Cortex of kidney (tissue), 1 donor: ENCODE measurements at regions not wholly inside any gene's neighbourhood (a gene's known extent, or its start where the extent isn't known, plus 50 kb on each side); places are given as distances from the start of the nearest gene placed in this dataset.
A peak's percentile ranks its signal among the peaks of the same experiment; 100 is the strongest.
"Not testable (repeated sequence)": the region's sequence is repeated elsewhere in the genome, so short reads cannot be mapped to it uniquely, and the experiment has no call there.

Experiments
- DNase-seq: peaks from one replicate; lab custom pipeline; 2025; lab: John Stamatoyannopoulos, UW

DNA sequence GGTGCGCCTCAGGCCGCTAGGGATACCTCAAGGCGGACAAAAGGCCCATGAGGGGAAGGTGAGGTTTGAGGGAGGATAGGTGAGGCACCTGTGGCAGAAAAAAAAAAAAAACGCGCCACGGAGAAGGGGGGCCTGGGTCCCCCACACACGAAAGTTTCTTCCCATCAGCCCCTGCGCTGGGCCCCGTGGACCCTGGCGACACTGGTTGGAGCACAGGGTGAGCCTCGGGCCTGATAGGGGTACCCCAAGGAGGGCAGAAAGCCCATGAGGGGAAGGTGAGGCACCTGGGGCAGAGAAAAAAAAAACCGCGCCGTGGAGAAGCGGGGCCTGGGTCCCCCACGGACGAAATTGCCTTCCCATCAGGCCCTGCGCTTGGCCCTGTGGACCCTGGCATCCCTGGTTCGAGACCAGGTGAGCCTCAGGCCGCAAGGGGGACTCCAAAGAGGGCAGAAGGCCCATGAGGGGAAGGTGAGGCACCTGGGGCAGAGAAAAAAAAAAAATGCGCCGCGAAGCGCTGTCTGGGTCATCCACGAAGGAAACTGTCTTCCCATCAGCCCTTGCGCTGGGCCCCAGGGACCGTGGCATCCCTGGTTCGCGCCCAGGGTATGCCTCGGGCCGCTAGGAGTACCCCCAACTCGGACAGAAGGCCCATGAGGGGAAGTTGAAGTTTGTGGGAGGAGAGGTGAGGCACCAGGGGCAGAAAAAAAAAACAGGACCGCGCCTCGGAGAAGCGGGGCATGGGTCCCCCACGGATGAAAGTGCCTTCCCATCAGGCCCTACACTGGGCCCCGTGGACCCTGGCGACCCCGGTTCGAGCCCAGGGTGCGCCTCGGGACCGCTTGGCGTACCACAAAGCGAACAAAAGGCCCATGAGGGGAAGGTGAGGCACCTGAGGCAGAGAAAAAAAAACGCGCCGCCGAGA is 226.2 kb downstream of the CCDC74A start:
- DNase-seq = no peak

GRCh38 chr2:131754929-131755720 is 227.4 kb downstream of the CCDC74A start:
- DNase-seq = no peak

DNA sequence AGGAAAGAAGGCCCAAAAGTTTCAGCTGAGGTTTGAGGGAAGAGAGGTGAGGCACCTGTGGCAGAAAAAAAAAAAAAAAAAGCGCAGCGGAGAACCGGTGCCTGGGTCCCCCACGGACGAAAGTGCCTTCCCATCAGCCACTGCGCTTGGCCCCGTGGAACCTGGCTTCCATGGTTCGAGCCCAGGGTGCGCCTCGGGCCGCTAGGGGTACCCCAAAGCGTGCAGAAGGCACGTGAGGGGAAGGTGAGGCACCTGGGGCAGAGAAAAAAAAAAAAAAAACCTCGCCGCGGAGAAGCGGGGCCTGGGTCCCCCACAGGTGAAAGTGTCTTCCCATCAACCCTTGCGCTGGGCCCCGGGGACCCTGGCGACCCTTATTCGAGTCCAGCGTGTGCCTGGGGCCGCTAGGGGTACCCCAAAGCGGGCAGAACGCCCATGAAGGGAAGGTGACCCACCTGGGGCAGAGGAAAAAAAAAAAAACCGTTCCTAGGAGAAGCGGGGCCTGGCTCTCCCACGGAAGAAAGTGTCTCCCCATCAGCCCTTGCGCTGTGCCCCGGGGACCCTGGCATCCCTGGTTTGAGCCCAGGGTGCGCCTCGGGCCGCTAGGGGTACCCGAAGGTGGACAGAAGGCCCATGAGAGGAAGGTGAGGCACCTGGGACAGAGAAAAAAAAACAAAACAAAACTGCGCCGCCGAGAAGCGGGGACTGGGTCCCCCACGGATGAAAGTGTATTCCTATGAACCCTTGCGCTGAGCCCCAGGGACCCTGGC is 228.6 kb downstream of the CCDC74A start:
- DNase-seq = no peak

DNA sequence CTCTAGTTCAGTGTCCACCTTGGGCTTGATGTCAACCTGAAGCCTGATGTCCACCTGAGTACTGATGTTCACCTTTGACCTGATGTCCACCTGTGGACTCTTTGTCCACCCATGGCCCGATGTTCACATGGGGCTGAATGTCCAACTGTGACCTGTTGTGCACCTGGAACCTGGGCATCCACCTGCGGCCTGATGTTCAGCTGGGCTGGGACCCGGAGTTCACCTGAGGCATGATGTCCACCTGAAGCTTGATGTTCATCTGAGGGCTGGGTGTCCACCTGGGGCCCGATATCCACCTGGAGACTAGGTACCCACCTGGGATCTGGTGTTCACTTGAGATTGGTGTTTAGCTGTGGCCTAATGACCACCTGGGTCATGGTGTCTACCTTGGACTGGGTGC is 231.3 kb downstream of the CCDC74A start:
- not testable (repeated sequence) for DNase-seq

DNA sequence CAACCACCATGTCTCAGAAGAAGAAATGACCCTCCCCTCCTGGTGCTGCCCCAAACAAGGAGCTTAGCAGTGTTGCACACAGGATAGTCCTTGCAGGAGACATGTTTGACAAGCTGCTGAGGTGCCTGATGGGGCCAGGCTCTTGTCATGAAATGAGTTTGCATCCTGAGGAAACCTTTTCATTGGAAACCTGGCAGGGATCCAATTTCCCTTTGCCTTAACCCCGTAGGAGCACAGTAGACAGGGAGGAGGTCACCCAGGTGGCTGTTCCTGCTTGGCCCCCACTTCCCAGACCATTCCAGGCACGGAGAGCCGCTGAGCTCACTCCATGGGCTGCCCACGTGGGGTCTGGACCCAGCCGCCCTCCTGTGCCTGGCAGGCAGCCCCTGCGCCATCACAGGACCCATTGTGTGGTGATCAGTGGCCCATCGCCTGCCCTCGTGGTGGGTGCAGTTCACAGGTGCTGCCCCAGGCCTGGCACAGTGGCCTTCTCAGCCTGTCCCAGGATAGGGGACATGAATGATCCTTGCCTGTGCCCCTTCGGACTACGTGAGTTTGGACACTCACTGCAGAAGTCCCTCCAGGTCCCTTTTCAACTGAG is 247.4 kb downstream of the CCDC74A start:
- not testable (repeated sequence) for DNase-seq

GRCh38 chr2:131775903-131776506 is 248.3 kb downstream of the CCDC74A start:
- not testable (repeated sequence) for DNase-seq

DNA sequence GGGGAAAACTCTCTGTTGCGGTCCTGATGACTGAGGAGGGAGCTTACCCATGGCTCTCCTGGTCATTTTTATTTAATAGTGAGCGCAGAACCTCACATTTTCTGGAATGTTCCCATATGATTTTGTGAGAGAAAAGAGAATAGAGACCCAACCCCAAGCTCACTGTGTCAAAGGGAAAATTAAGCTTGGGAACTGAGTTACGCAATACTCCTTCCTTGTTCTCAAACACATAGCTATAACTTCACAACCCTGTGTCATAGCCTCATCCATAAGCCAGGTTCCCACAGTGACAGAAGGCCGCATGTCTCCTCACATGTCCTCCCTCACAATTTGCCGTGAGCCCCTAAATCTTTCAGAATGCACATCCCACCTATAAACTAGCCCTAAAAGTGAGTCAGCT is 252.8 kb downstream of the CCDC74A start:
- DNase-seq = not testable (repeated sequence)

- DNase-seq = no peak
Observed at GRCh38 chr2:131801210-131801744, 273.6 kb downstream of the CCDC74A start.

DNA sequence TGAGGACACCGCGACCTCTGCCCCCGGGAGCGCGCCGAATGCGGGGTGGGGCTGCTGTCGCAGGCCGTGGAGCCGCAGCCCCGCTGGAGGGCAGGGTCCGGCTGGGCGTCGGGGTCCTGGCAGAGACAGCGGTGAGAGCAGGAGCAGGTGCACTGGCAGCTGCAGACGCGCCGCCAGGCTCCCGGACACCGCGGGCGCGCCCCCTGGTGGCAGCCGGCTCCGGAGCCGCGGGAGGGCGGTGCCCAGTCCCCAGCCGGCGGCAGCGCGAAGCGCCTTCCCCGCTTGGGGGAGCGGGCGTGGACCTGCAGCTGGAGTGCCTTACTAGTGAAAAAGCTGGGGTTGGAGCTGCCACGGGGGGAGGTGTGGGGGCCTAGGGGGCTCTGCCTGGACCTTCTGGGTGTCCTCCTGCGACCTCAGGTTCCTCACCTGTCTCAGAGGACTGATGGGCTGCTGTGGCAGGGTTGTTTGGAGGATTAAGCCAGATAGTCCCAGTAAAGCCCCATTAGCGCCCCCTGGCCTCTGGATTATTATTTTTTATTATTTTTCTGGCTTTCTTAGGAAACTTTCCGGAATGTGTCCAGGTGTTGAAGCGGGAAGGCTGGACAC is 274.2 kb downstream of the CCDC74A start:
- peak; percentile 9 for DNase-seq

DNA sequence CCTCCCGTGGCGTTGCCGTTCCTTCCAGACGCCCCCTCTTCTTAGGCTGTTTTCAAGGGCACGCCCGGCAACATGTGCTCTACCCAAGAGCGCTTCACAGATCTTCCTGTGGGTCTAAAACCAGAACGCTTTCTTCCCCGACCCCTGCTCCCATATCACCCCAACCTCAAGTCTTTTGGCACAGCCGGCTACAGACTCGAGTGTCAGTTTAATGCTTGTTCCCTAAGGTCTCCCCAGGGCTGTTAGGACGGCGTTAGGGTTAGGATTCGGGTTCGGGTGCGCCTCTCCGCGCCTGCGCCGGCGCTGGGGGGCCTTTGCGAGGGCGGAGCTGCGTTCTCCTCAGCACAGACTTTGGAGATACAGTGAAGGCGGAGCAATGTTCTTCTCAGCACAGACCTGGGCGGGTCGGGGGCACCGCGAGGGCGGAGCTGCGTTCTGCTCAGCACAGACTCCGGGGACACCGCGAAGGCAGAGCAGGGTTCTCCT is 274.7 kb downstream of the CCDC74A start:
- DNase-seq = peak; percentile 7

- not testable (repeated sequence) for DNase-seq
Observed at GRCh38 chr2:131803237-131803636, 275.5 kb downstream of the CCDC74A start.

GRCh38 chr2:131812605-131813004 is 284.9 kb downstream of the CCDC74A start:
- not testable (repeated sequence) for DNase-seq

GRCh38 chr2:131813378-131813777 is 285.7 kb downstream of the CCDC74A start:
- not testable (repeated sequence) for DNase-seq

DNA sequence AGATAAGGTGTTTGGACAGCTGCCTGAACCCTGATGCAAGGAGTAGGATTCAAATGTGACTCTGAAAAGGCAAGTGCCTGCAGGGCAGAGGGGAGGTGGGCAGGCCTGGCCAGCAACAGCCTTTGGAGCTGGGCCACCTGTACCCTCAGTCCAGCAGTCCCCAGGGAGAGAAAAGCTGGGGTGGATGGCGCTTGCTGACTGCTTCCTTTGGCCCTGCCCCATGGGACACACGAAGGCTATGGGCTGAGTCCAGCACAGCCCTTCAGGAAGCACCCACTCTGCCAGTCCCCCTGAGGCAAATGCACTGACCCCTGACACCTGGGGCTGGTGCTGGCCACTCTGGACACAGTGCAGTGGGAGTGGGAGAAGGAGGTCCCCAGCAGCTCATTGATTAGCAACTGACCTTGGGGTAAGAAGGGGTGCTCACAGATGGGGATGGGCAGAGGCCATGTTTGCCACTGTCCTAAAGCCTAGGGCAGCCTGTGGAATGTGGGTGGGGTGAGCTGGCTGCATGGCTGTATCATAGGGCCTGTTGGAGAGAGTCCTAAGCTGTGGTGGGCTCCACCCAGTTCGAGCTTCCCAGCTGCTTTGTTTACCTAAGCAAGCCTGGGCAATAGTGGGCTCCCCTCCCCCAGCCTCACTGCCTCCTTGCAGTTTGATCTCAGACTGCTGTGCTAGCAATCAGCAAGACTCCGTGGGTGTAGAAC is 290.7 kb downstream of the CCDC74A start:
- DNase-seq = not testable (repeated sequence)

GRCh38 chr2:131822237-131822721 is 294.6 kb downstream of the CCDC74A start:
- DNase-seq = not testable (repeated sequence)

- DNase-seq = not testable (repeated sequence)
Observed at GRCh38 chr2:131823058-131823457, 295.4 kb downstream of the CCDC74A start.

GRCh38 chr2:131824986-131825385 is 297.3 kb downstream of the CCDC74A start:
- DNase-seq = not testable (repeated sequence)

DNA sequence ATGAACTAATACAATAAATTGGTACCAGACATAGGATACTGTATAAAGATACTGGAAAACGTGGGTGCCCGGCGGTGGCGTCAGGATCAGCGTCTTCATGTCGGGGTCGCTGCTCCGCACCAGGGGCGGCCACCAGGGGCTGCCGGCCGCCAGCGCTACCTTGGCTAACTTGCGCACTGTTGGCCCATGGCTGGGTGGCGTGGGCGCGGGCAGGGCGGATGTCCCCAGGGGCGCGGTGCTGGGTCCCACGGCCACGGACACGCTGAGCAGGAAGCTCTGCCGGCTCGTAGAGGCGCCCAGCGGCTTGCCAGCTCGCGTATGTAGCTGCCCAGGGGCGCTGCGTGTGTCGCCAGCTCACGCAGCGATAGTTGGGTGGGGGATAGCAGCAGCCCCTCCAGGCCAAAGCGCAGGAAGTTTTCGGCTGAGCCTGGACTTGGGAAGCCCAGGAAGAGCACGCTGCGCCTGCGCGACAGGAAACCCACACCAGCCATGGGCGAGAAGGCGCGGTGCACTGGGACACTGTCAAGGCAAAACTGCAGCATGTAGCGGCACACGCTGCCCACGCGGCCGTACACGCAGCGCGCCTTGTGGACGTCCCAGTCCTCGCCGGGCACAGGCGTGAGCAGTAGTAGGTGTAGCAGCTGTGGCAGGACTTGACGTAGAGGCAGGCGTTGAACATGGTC is 299.9 kb downstream of the CCDC74A start:
- DNase-seq = no peak

DNA sequence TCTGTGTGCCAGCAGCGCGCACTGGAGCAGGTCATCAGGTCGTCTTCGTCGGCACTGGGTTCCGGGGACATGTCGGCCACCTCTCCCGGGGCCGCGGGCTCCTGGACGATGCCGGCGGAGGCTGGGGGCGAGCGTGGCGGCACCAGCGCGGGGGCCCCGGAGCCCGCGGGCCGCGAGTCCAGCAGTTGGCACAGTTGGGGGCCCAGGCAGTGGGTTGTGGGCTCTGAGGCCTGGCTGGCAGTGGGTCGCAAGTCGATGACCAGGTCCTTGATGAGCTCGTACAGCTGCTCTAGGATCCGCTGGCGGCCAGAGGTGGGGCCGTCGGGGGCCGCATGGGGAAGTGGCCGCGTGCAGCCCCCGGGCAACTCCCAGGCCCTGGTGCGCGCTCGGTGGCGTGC is 300.5 kb downstream of the CCDC74A start:
- no peak for DNase-seq
